HG03520 (cell line): ENCODE measurements at regions not wholly inside any gene's neighbourhood (a gene's known extent, or its start where the extent isn't known, plus 50 kb on each side); places are given as distances from the start of the nearest gene placed in this dataset.

ENCODE experiments used
- ATAC-seq: cut with Tn5 transposase; IDR thresholded peaks from one replicate; pipeline ENCODE4 v1.9.1; 2021; ENCODE audit warnings: mild to moderate bottlenecking, moderate library complexity; ENCODE audit not compliant: unreplicated experiment

GRCh38 chr5:133882846-133883245 is 85.6 kb downstream of the C5orf15 start:
- no peak for ATAC-seq

GRCh38 chr5:133882389-133882695 is 86.1 kb downstream of the C5orf15 start:
- no peak for ATAC-seq

- no peak for ATAC-seq
Observed at GRCh38 chr5:133881576-133882388, 86.6 kb downstream of the C5orf15 start.

- ATAC-seq, result no peak
Observed at GRCh38 chr5:133878236-133878555, 90.2 kb downstream of the C5orf15 start.

- no peak for ATAC-seq
Observed at GRCh38 chr5:133877351-133878235, 90.8 kb downstream of the C5orf15 start.

GRCh38 chr5:133876266-133876665 is 92.2 kb downstream of the C5orf15 start:
- no peak for ATAC-seq

- no peak for ATAC-seq
Observed at GRCh38 chr5:133875179-133875578, 93.2 kb downstream of the C5orf15 start.

- ATAC-seq, result no peak
Observed at GRCh38 chr5:133873449-133873848, 95.0 kb downstream of the C5orf15 start.

- ATAC-seq, result no peak
Observed at GRCh38 chr5:133870661-133871060, 97.8 kb downstream of the C5orf15 start.

GRCh38 chr5:133869519-133870335 is 98.7 kb downstream of the C5orf15 start:
- no peak for ATAC-seq

GRCh38 chr5:133868946-133869518 is 99.4 kb downstream of the C5orf15 start:
- no peak for ATAC-seq

GRCh38 chr5:133867851-133868545 is 100.4 kb downstream of the C5orf15 start:
- no peak for ATAC-seq

- no peak for ATAC-seq
Observed at GRCh38 chr5:133867341-133867740, 101.1 kb downstream of the C5orf15 start.

- no peak for ATAC-seq
Observed at GRCh38 chr5:133866903-133867245, 101.6 kb downstream of the C5orf15 start.

GRCh38 chr5:133866160-133866902 is 102.1 kb downstream of the C5orf15 start:
- ATAC-seq, result no peak

GRCh38 chr5:133865113-133865512 is 103.3 kb downstream of the C5orf15 start:
- no peak for ATAC-seq

GRCh38 chr5:133864711-133865110 is 103.7 kb downstream of the C5orf15 start:
- ATAC-seq, result no peak

- no peak for ATAC-seq
Observed at GRCh38 chr5:133863857-133864585, 104.4 kb downstream of the C5orf15 start.

- no peak for ATAC-seq
Observed at GRCh38 chr5:133861161-133861737, 107.2 kb downstream of the C5orf15 start.
